ENCODE measurements at regions not wholly inside any gene's neighbourhood (a gene's known extent, or its start where the extent isn't known, plus 50 kb on each side); places are given as distances from the start of the nearest gene placed in this dataset.

GRCh38 chr3:148451969-148452368, 245.7 kb upstream of the AGTR1 start:
- TF ChIP-seq TARDBP (IDR thresholded peaks at IDR 0.05) (no peak), L3MBTL2 (conservative IDR thresholded peaks at IDR 0.05) (no peak), LEF1 (IDR thresholded peaks at IDR 0.05; ENCODE audit: borderline replicate concordance) (no peak), CTBP1 (IDR thresholded peaks at IDR 0.05; ENCODE audit: borderline replicate concordance) (no peak), PKNOX1 (IDR thresholded peaks at IDR 0.05) (no peak), ELF4 (IDR thresholded peaks at IDR 0.05) (no peak), SP1 (IDR thresholded peaks at IDR 0.05) (no peak), FOXK2 (IDR thresholded peaks at IDR 0.05) (no peak), ZNF384 (IDR thresholded peaks at IDR 0.05) (no peak), NFRKB (IDR thresholded peaks at IDR 0.05) (no peak), HDGF (IDR thresholded peaks at IDR 0.05; ENCODE audit: borderline replicate concordance) (no peak), SUZ12 (IDR thresholded peaks at IDR 0.05) (no peak), FOXM1 (IDR thresholded peaks at IDR 0.05; ENCODE audit: borderline replicate concordance) (no peak), ARNT (IDR thresholded peaks at IDR 0.05) (no peak), BHLHE40 (IDR thresholded peaks at IDR 0.05; ENCODE audit: borderline replicate concordance) (no peak)
- no peak for DNase-seq (ENCODE audit: extremely low spot score)
- CTCF ChIA-PET, result no interaction called here
- POLR2A ChIA-PET, result no interaction called here

GRCh38 chr3:148453781-148454191, 243.9 kb upstream of the AGTR1 start:
- ChIA-PET CTCF (interaction anchor here (0.6 kb wide), 1 partner anchor 16 kb away, joined by 3 read pairs; no protein-coding TSS in a partner anchor), POLR2A (no interaction called here)
- TF ChIP-seq TARDBP (IDR thresholded peaks at IDR 0.05) (no peak), LEF1 (IDR thresholded peaks at IDR 0.05; ENCODE audit: borderline replicate concordance) (no peak), NFRKB (IDR thresholded peaks at IDR 0.05) (no peak), ARNT (IDR thresholded peaks at IDR 0.05) (no peak), CTBP1 (IDR thresholded peaks at IDR 0.05; ENCODE audit: borderline replicate concordance) (no peak), FOXM1 (IDR thresholded peaks at IDR 0.05; ENCODE audit: borderline replicate concordance) (no peak), ELF4 (IDR thresholded peaks at IDR 0.05) (no peak), PKNOX1 (IDR thresholded peaks at IDR 0.05) (no peak), L3MBTL2 (conservative IDR thresholded peaks at IDR 0.05) (no peak), ZNF384 (IDR thresholded peaks at IDR 0.05) (no peak), SP1 (IDR thresholded peaks at IDR 0.05) (no peak)
- DNase-seq (ENCODE audit: extremely low spot score), result no peak

- CTCF ChIA-PET, result no interaction called here
- POLR2A ChIA-PET, result no interaction called here
- TF ChIP-seq SP1 (IDR thresholded peaks at IDR 0.05), result no peak
- no peak for TF ChIP-seq HDGF (IDR thresholded peaks at IDR 0.05; ENCODE audit: borderline replicate concordance)
- no peak for TF ChIP-seq CTBP1 (IDR thresholded peaks at IDR 0.05; ENCODE audit: borderline replicate concordance)
- no peak for TF ChIP-seq PKNOX1 (IDR thresholded peaks at IDR 0.05)
- no peak for TF ChIP-seq SUZ12 (IDR thresholded peaks at IDR 0.05)
- no peak for TF ChIP-seq ZNF384 (IDR thresholded peaks at IDR 0.05)
- no peak for TF ChIP-seq FOXA1 (IDR thresholded peaks at IDR 0.05)
- no peak for DNase-seq (ENCODE audit: extremely low spot score)
Observed at GRCh38 chr3:148455098-148455497, 242.6 kb upstream of the AGTR1 start.

GRCh38 chr3:148457886-148458285, 239.8 kb upstream of the AGTR1 start:
- DNase-seq (ENCODE audit: extremely low spot score), result no peak
- TF ChIP-seq FOXA1 (IDR thresholded peaks at IDR 0.05), result no peak
- TF ChIP-seq NFRKB (IDR thresholded peaks at IDR 0.05), result no peak
- TF ChIP-seq CTBP1 (IDR thresholded peaks at IDR 0.05; ENCODE audit: borderline replicate concordance), result no peak
- TF ChIP-seq BHLHE40 (IDR thresholded peaks at IDR 0.05; ENCODE audit: borderline replicate concordance), result no peak
- TF ChIP-seq FOXK2 (IDR thresholded peaks at IDR 0.05), result no peak
- no peak for TF ChIP-seq HDGF (IDR thresholded peaks at IDR 0.05; ENCODE audit: borderline replicate concordance)
- TF ChIP-seq L3MBTL2 (conservative IDR thresholded peaks at IDR 0.05), result no peak
- TF ChIP-seq LEF1 (IDR thresholded peaks at IDR 0.05; ENCODE audit: borderline replicate concordance), result no peak
- TF ChIP-seq ELF4 (IDR thresholded peaks at IDR 0.05), result no peak
- TF ChIP-seq FOXM1 (IDR thresholded peaks at IDR 0.05; ENCODE audit: borderline replicate concordance), result no peak
- no peak for TF ChIP-seq SP1 (IDR thresholded peaks at IDR 0.05)
- TF ChIP-seq PKNOX1 (IDR thresholded peaks at IDR 0.05), result no peak
- no peak for TF ChIP-seq ZNF384 (IDR thresholded peaks at IDR 0.05)
- TF ChIP-seq ARNT (IDR thresholded peaks at IDR 0.05), result no peak
- no peak for TF ChIP-seq SUZ12 (IDR thresholded peaks at IDR 0.05)
- no peak for TF ChIP-seq TARDBP (IDR thresholded peaks at IDR 0.05)
- ChIA-PET POLR2A (no interaction called here), CTCF (no interaction called here)

GRCh38 chr3:148459931-148460513, 237.7 kb upstream of the AGTR1 start:
- POLR2A ChIA-PET, result no interaction called here
- no peak for TF ChIP-seq FOXM1 (IDR thresholded peaks at IDR 0.05; ENCODE audit: borderline replicate concordance)
- no peak for TF ChIP-seq NFRKB (IDR thresholded peaks at IDR 0.05)
- TF ChIP-seq SUZ12 (IDR thresholded peaks at IDR 0.05), result no peak
- peak; percentile 15 for DNase-seq (ENCODE audit: extremely low spot score)
- CTCF ChIA-PET, result no interaction called here

DNA sequence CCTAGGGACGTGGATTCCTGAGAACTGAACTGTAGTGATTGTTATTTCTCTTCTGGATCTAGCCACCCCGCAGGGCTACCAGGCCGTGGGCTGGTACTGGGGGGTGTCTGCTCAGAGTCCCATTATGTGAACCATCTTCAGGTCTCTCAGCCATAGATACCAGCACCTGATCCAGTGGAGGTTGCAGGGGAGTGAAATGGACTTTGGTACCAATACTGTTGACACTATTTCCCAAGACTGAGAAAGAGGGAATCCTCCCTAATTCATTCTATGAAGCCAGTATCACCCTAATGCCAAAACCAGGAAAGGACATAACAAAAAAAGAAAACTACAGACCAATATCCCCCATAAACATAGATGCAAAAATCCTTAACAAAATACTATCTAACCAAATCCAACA, 237.0 kb upstream of the AGTR1 start:
- ChIA-PET CTCF (no interaction called here), POLR2A (no interaction called here)
- TF ChIP-seq FOXK2 (IDR thresholded peaks at IDR 0.05) (no peak), HDGF (IDR thresholded peaks at IDR 0.05; ENCODE audit: borderline replicate concordance) (no peak), L3MBTL2 (conservative IDR thresholded peaks at IDR 0.05) (no peak), TARDBP (IDR thresholded peaks at IDR 0.05) (no peak), ELF4 (IDR thresholded peaks at IDR 0.05) (no peak), ARNT (IDR thresholded peaks at IDR 0.05) (no peak), NFRKB (IDR thresholded peaks at IDR 0.05) (no peak), SUZ12 (IDR thresholded peaks at IDR 0.05) (no peak), BHLHE40 (IDR thresholded peaks at IDR 0.05; ENCODE audit: borderline replicate concordance) (no peak), FOXM1 (IDR thresholded peaks at IDR 0.05; ENCODE audit: borderline replicate concordance) (no peak), LEF1 (IDR thresholded peaks at IDR 0.05; ENCODE audit: borderline replicate concordance) (no peak), CTBP1 (IDR thresholded peaks at IDR 0.05; ENCODE audit: borderline replicate concordance) (no peak), PKNOX1 (IDR thresholded peaks at IDR 0.05) (no peak), ZNF384 (IDR thresholded peaks at IDR 0.05) (no peak), FOXA1 (IDR thresholded peaks at IDR 0.05) (no peak), SP1 (IDR thresholded peaks at IDR 0.05) (no peak)
- DNase-seq (ENCODE audit: extremely low spot score), result no peak

All from HEK293T (cell line).